Lower lobe of right lung (tissue), 2 donors: ENCODE measurements at regions not wholly inside any gene's neighbourhood (a gene's known extent, or its start where the extent isn't known, plus 50 kb on each side); places are given as distances from the start of the nearest gene placed in this dataset.

Experiments
- ATAC-seq, 2 donors: fragments of 200-7000 bp; cut with Tn5 transposase; one replicate each; pipeline ENCODE4 v1.9.1; 2020 to 2022; ENCODE audit warnings: mild to moderate bottlenecking in 2 of 2, moderate library complexity in 2 of 2
- DNase-seq: peaks from one replicate; pipeline ENCODE4 v3.0.0-alpha.2; 2020
- H3K27ac ChIP-seq: fragments of 200-600 bp; one replicate; pipeline ENCODE4 v1.8.0; 2022
- H3K27me3 ChIP-seq: fragments of 200-600 bp; one replicate; pipeline ENCODE4 v1.8.0; 2022; ENCODE audit warnings: low read depth
- H3K36me3 ChIP-seq: fragments of 200-600 bp; one replicate; pipeline ENCODE4 v1.8.0; 2022; ENCODE audit warnings: mild to moderate bottlenecking
- H3K4me1 ChIP-seq: fragments of 200-600 bp; one replicate; pipeline ENCODE4 v1.8.0; 2022
- H3K4me3 ChIP-seq: fragments of 200-600 bp; one replicate; pipeline ENCODE4 v1.8.0; 2022; ENCODE audit warnings: mild to moderate bottlenecking
- H3K9me3 ChIP-seq: fragments of 200-600 bp; one replicate; pipeline ENCODE4 v1.8.0; 2022
- intact Hi-C: fragments of 100-400 bp; cut with DNase I; formaldehyde crosslinking; loops from one replicate; pipeline ENCODE4 v1.11.0; 2022
- TF ChIP-seq, protein P1 (sequence below): fragments of 200-600 bp; IDR thresholded peaks from one replicate; pipeline ENCODE4 v1.8.0; 2022; ENCODE audit warnings: antibody characterized with exemption, mild to moderate bottlenecking
- donor health status: DM: no; HTN: yes; CAD: no; lungs with severe emphysema.

- no peaks in the 10 kb centered on the region for H3K36me3 ChIP-seq
- H3K4me3 ChIP-seq = no peak overlapping the region
- H3K4me1 ChIP-seq = peaks cover 5% of the 10 kb centered on the region
- TF ChIP-seq, protein P1, sequence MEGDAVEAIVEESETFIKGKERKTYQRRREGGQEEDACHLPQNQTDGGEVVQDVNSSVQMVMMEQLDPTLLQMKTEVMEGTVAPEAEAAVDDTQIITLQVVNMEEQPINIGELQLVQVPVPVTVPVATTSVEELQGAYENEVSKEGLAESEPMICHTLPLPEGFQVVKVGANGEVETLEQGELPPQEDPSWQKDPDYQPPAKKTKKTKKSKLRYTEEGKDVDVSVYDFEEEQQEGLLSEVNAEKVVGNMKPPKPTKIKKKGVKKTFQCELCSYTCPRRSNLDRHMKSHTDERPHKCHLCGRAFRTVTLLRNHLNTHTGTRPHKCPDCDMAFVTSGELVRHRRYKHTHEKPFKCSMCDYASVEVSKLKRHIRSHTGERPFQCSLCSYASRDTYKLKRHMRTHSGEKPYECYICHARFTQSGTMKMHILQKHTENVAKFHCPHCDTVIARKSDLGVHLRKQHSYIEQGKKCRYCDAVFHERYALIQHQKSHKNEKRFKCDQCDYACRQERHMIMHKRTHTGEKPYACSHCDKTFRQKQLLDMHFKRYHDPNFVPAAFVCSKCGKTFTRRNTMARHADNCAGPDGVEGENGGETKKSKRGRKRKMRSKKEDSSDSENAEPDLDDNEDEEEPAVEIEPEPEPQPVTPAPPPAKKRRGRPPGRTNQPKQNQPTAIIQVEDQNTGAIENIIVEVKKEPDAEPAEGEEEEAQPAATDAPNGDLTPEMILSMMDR = no peak
- H3K27me3 ChIP-seq = no peaks in the 10 kb centered on the region
- no peaks in the 10 kb centered on the region for H3K9me3 ChIP-seq
- DNase-seq (no peak), ATAC-seq (no peak)
- intact Hi-C loops = no loop called here
- H3K27ac ChIP-seq = no peak overlapping the region
Observed at GRCh38 chr12:28866296-28866695, 282.8 kb upstream of the FAR2 start.

- H3K4me1 ChIP-seq = peaks cover 5% of the 10 kb centered on the region
- no peaks in the 10 kb centered on the region for H3K9me3 ChIP-seq
- ATAC-seq (no peak), DNase-seq (no peak)
- no peak overlapping the region for H3K4me3 ChIP-seq
- TF ChIP-seq, protein P1 = no peak
- H3K36me3 ChIP-seq = no peaks in the 10 kb centered on the region
- no peak overlapping the region for H3K27ac ChIP-seq
- intact Hi-C loops = no loop called here
- H3K27me3 ChIP-seq = no peaks in the 10 kb centered on the region
Observed at GRCh38 chr12:28866715-28867503, 282.2 kb upstream of the FAR2 start.

DNA sequence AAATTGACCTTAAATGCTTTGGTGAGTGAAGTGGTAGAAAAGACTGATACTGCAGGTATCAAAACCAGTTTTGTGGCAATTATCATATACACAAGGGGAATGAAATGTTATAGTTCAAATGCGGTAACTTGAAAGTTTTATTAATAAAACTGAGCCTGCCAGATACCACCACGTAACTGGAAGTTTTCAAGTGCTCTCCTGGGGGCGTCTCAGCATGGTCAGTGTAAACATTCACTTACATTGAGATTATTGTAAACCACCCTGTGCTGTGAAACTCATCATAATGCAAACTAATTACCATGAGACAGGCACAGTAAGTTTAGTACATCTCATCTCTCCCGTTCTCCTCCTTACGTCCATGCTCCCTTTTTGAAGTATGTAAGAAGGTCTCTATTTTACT is 280.7 kb upstream of the FAR2 start:
- Histone ChIP-seq H3K27me3 (no peaks in the 10 kb centered on the region), H3K4me3 (no peak overlapping the region), H3K27ac (no peak overlapping the region), H3K9me3 (no peaks in the 10 kb centered on the region), H3K4me1 (peaks cover 5% of the 10 kb centered on the region), H3K36me3 (no peaks in the 10 kb centered on the region)
- DNase-seq (no peak), ATAC-seq (no peak)
- intact Hi-C loops = no loop called here
- TF ChIP-seq, protein P1 = no peak

- no peaks in the 10 kb centered on the region for H3K27me3 ChIP-seq
- intact Hi-C loops = no loop called here
- peaks cover 5% of the 10 kb centered on the region for H3K4me1 ChIP-seq
- H3K27ac ChIP-seq = no peak overlapping the region
- H3K9me3 ChIP-seq = no peaks in the 10 kb centered on the region
- ATAC-seq = no peak
- no peak overlapping the region for H3K4me3 ChIP-seq
- TF ChIP-seq, protein P1 = no peak
- no peak for DNase-seq
- no peaks in the 10 kb centered on the region for H3K36me3 ChIP-seq
Observed at GRCh38 chr12:28869197-28869596, 279.9 kb upstream of the FAR2 start.

DNA sequence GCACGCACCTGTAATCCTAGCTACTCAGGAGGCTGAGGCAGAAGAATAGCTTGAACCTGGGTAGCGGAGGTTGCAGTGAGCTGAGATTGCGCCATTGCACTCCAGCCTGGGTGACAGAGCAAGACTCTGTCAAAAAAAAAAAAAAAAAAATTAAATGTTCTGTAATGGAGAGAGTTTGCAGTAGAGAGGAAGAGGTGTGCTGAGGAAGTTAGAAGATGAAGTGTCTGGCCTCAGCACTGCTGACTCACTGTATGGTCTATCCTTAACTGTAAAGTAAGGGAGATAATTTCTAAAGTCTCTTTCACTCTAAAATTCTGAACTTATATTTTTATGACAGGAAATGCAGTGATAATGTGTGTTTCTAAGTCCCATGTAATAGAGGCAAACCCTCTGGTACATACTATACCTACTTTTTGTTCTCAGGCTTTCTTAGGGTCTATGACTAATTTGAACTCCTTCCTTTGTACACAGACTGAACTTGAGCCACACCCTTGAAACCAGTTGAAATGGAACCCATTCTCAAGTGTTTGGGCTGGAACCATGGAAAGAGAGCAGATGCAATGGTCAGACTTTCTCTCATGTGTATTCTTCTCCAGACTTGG is 278.1 kb upstream of the FAR2 start:
- Histone ChIP-seq H3K27me3 (no peaks in the 10 kb centered on the region), H3K9me3 (no peaks in the 10 kb centered on the region), H3K4me3 (no peak overlapping the region), H3K4me1 (peaks cover 5% of the 10 kb centered on the region), H3K36me3 (no peaks in the 10 kb centered on the region), H3K27ac (no peak overlapping the region)
- DNase-seq (no peak), ATAC-seq (peak in 1 of 2 donors; percentile 32)
- TF ChIP-seq, protein P1 = no peak
- intact Hi-C loops = no loop called here
